NT2/D1 (cell line): ENCODE measurements at regions not wholly inside any gene's neighbourhood (a gene's known extent, or its start where the extent isn't known, plus 50 kb on each side); places are given as distances from the start of the nearest gene placed in this dataset.

Experiments used
- DNase-seq: peaks from one replicate; pipeline ENCODE4 v3.0.0-alpha.2; 2011; ENCODE audit warnings: low read depth, low spot score
- H3K27me3 ChIP-seq: 2 replicates; pipeline ENCODE4 v1.6.0; 2011; ENCODE audit warnings: mild to moderate bottlenecking; ENCODE audit not compliant: insufficient read length, insufficient read depth
- H3K36me3 ChIP-seq: 2 replicates; pipeline ENCODE4 v1.6.1; 2011; ENCODE audit warnings: mild to moderate bottlenecking, low read length, mixed read lengths; ENCODE audit not compliant: insufficient read depth, insufficient read length
- H3K4me1 ChIP-seq: 2 replicates; pipeline ENCODE4 v1.5.1; 2011; ENCODE audit not compliant: insufficient read depth, insufficient read length
- H3K4me3 ChIP-seq: 2 replicates; pipeline ENCODE4 v1.5.1; 2011; ENCODE audit warnings: low read depth; ENCODE audit not compliant: insufficient read length
- H3K9ac ChIP-seq: 2 replicates; pipeline ENCODE4 v1.6.0; 2011; ENCODE audit warnings: low read depth; ENCODE audit not compliant: insufficient read length
- H3K9me3 ChIP-seq: 2 replicates; pipeline ENCODE4 v1.5.1; 2011; ENCODE audit warnings: mild to moderate bottlenecking, low read length; ENCODE audit not compliant: insufficient read depth
- SUZ12 ChIP-seq: IDR thresholded peaks from 2 replicates; pipeline ENCODE4 v1.6.1; 2011; ENCODE audit not compliant: insufficient read length, insufficient read depth; ENCODE audit errors: extremely low read depth
- YY1 ChIP-seq: IDR thresholded peaks from 2 replicates; pipeline ENCODE4 v1.6.1; 2011; ENCODE audit not compliant: insufficient read length, insufficient read depth
- ZNF274 ChIP-seq: IDR thresholded peaks from 2 replicates; pipeline ENCODE4 v1.6.1; 2011; ENCODE audit warnings: mild to moderate bottlenecking, low read depth, low read length

GRCh38 chr2:51404226-51404625 is 372.3 kb upstream of the NRXN1 start:
- no peaks in the 10 kb centered on the region for H3K36me3 ChIP-seq
- H3K4me3 ChIP-seq: no peak overlapping the region
- no peaks in the 10 kb centered on the region for H3K4me1 ChIP-seq
- TF ChIP-seq SUZ12 (no peak), YY1 (no peak), ZNF274 (no peak)
- no peaks in the 10 kb centered on the region for H3K27me3 ChIP-seq
- no peak overlapping the region for H3K9ac ChIP-seq
- H3K9me3 ChIP-seq: no peaks in the 10 kb centered on the region
- DNase-seq: no peak

GRCh38 chr2:51401546-51401945 is 369.6 kb upstream of the NRXN1 start:
- Histone ChIP-seq H3K4me3 (no peak overlapping the region), H3K4me1 (no peaks in the 10 kb centered on the region), H3K27me3 (no peaks in the 10 kb centered on the region), H3K9me3 (no peaks in the 10 kb centered on the region), H3K36me3 (no peaks in the 10 kb centered on the region), H3K9ac (no peak overlapping the region)
- no peak for DNase-seq
- TF ChIP-seq YY1 (no peak), SUZ12 (no peak), ZNF274 (no peak)

- Histone ChIP-seq H3K36me3 (no peaks in the 10 kb centered on the region), H3K4me1 (no peaks in the 10 kb centered on the region), H3K4me3 (no peak overlapping the region), H3K9me3 (no peaks in the 10 kb centered on the region), H3K27me3 (no peaks in the 10 kb centered on the region), H3K9ac (no peak overlapping the region)
- DNase-seq: no peak
- TF ChIP-seq ZNF274: no peak
- no peak for TF ChIP-seq YY1
- TF ChIP-seq SUZ12: no peak
Measured at GRCh38 chr2:51387235-51387634, 355.3 kb upstream of the NRXN1 start.

- H3K9ac ChIP-seq: no peak overlapping the region
- H3K4me3 ChIP-seq: no peak overlapping the region
- H3K27me3 ChIP-seq: no peaks in the 10 kb centered on the region
- H3K9me3 ChIP-seq: 0 out of 2 replicates have a peak, but pooled peaks cover 10% of the 10 kb centered on the region
- no peaks in the 10 kb centered on the region for H3K4me1 ChIP-seq
- TF ChIP-seq ZNF274: no peak
- no peaks in the 10 kb centered on the region for H3K36me3 ChIP-seq
- DNase-seq: no peak
Measured at GRCh38 chr2:51379997-51380396, 348.1 kb upstream of the NRXN1 start.

- Histone ChIP-seq H3K9ac (no peak overlapping the region), H3K36me3 (no peaks in the 10 kb centered on the region), H3K27me3 (no peaks in the 10 kb centered on the region), H3K4me3 (no peak overlapping the region), H3K4me1 (no peaks in the 10 kb centered on the region), H3K9me3 (no peaks in the 10 kb centered on the region)
- no peak for TF ChIP-seq ZNF274
- no peak for TF ChIP-seq SUZ12
- no peak for DNase-seq
Measured at GRCh38 chr2:51368250-51368649, 336.3 kb upstream of the NRXN1 start.

- no peaks in the 10 kb centered on the region for H3K27me3 ChIP-seq
- H3K9me3 ChIP-seq: no peaks in the 10 kb centered on the region
- no peak overlapping the region for H3K4me3 ChIP-seq
- no peaks in the 10 kb centered on the region for H3K36me3 ChIP-seq
- TF ChIP-seq ZNF274: no peak
- no peak for TF ChIP-seq YY1
- TF ChIP-seq SUZ12: no peak
- no peaks in the 10 kb centered on the region for H3K4me1 ChIP-seq
- DNase-seq: no peak
- H3K9ac ChIP-seq: no peak overlapping the region
Measured at GRCh38 chr2:51350100-51350499, 318.2 kb upstream of the NRXN1 start.

- Histone ChIP-seq H3K4me1 (no peaks in the 10 kb centered on the region), H3K36me3 (no peaks in the 10 kb centered on the region), H3K9ac (no peak overlapping the region), H3K27me3 (no peaks in the 10 kb centered on the region), H3K4me3 (no peak overlapping the region), H3K9me3 (no peaks in the 10 kb centered on the region)
- TF ChIP-seq ZNF274: no peak
- TF ChIP-seq SUZ12: no peak
- TF ChIP-seq YY1: no peak
- DNase-seq: no peak
Measured at GRCh38 chr2:51344886-51345285, 313.0 kb upstream of the NRXN1 start.
